ENCODE measurements at regions not wholly inside any gene's neighbourhood (a gene's known extent, or its start where the extent isn't known, plus 50 kb on each side); places are given as distances from the start of the nearest gene placed in this dataset.

- peaks cover 0 to 10% (median 5%) of the 10 kb centered on the region in 3 donors for H3K9me3 ChIP-seq (ENCODE audit: control extremely low read depth in 1 of 3, control insufficient read depth in 2 of 3, insufficient read depth in 1 of 3, low read length in 2 of 3)
- intact Hi-C loops (cut with micrococcal nuclease) = no loop called here
- H4K20me1 ChIP-seq (ENCODE audit: control insufficient read depth, insufficient read depth, low read length, poor library complexity, severe bottlenecking) = no peaks in the 10 kb centered on the region
- POLR2A ChIA-PET = no interaction called here
- H3K27me3 ChIP-seq (replicated peaks in 1 of 4; ENCODE audit: control extremely low read depth in 1 of 4, control insufficient read depth in 3 of 4, insufficient read depth in 4 of 4, low read length in 3 of 4) = no peaks in the 10 kb centered on the region
- no peaks in the 10 kb centered on the region for H3K79me2 ChIP-seq (ENCODE audit: control insufficient read depth, insufficient read depth, low read length)
- TF ChIP-seq, protein P1, sequence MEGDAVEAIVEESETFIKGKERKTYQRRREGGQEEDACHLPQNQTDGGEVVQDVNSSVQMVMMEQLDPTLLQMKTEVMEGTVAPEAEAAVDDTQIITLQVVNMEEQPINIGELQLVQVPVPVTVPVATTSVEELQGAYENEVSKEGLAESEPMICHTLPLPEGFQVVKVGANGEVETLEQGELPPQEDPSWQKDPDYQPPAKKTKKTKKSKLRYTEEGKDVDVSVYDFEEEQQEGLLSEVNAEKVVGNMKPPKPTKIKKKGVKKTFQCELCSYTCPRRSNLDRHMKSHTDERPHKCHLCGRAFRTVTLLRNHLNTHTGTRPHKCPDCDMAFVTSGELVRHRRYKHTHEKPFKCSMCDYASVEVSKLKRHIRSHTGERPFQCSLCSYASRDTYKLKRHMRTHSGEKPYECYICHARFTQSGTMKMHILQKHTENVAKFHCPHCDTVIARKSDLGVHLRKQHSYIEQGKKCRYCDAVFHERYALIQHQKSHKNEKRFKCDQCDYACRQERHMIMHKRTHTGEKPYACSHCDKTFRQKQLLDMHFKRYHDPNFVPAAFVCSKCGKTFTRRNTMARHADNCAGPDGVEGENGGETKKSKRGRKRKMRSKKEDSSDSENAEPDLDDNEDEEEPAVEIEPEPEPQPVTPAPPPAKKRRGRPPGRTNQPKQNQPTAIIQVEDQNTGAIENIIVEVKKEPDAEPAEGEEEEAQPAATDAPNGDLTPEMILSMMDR (IDR thresholded peaks at IDR 0.05) = no peak
- TF ChIP-seq EZH2 (IDR thresholded peaks at IDR 0.05; ENCODE audit: borderline replicate concordance, insufficient read depth, low read depth, low read length, poor library complexity, severe bottlenecking) = no peak
- Mint-ChIP-seq H3K27ac (no peak overlapping the region), H3K9me3 (ENCODE audit: insufficient read depth) (peaks cover 3% of the 10 kb centered on the region), H3K4me1 (no peaks in the 10 kb centered on the region), H3K27me3 (peaks cover 9% of the 10 kb centered on the region), H3K4me3 (no peak overlapping the region)
- H3K4me2 ChIP-seq (replicated peaks; ENCODE audit: low read depth, low read length, poor library complexity, severe bottlenecking) = no peak overlapping the region
- no peak overlapping the region for H2AFZ ChIP-seq (ENCODE audit: insufficient read depth, low read depth, low read length, poor library complexity, severe bottlenecking)
- H3K9ac ChIP-seq (ENCODE audit: low read length) = no peak overlapping the region
- CTCF ChIA-PET = interaction anchor here (0.6 kb wide), 1 partner anchor 24 kb away, joined by 4 read pairs; no protein-coding TSS in a partner anchor
- H3K36me3 ChIP-seq (replicated peaks in 1 of 2; ENCODE audit: control extremely low read depth in 1 of 2, control insufficient read depth in 1 of 2, extremely low read depth in 1 of 2, insufficient read depth in 2 of 2, low read length in 1 of 2) = no peaks in the 10 kb centered on the region
- H3K27ac ChIP-seq (ENCODE audit: low read length in 2 of 2) = no peak overlapping the region
- H3K4me1 ChIP-seq (ENCODE audit: control insufficient read depth in 2 of 2, insufficient read depth in 2 of 2, low read length in 2 of 2) = no peaks in the 10 kb centered on the region
- no CpG with 5 or more reads among the region's 3 CpGs for WGBS (ENCODE audit: insufficient coverage)
- DNase-seq (no peak), ATAC-seq (ENCODE audit: low read depth) (no peak)
- no peak overlapping the region for H3K4me3 ChIP-seq (ENCODE audit: control extremely low read depth in 1 of 5, extremely low read depth in 1 of 5, insufficient read depth in 1 of 5, low read depth in 2 of 5, low read length in 4 of 5)
Measured at GRCh38 chr12:91753649-91754048, 392.0 kb downstream of the BTG1 start.

GRCh38 chr12:91746976-91747375 is 398.7 kb downstream of the BTG1 start:
- Histone ChIP-seq H4K20me1 (ENCODE audit: control insufficient read depth, insufficient read depth, low read length, poor library complexity, severe bottlenecking) (no peaks in the 10 kb centered on the region), H3K36me3 (replicated peaks in 1 of 2; ENCODE audit: control extremely low read depth in 1 of 2, control insufficient read depth in 1 of 2, extremely low read depth in 1 of 2, insufficient read depth in 2 of 2, low read length in 1 of 2) (no peaks in the 10 kb centered on the region), H3K79me2 (ENCODE audit: control insufficient read depth, insufficient read depth, low read length) (no peaks in the 10 kb centered on the region), H3K27me3 (replicated peaks in 1 of 4; ENCODE audit: control extremely low read depth in 1 of 4, control insufficient read depth in 3 of 4, insufficient read depth in 4 of 4, low read length in 3 of 4) (no peaks in the 10 kb centered on the region), H2AFZ (ENCODE audit: insufficient read depth, low read depth, low read length, poor library complexity, severe bottlenecking) (no peak overlapping the region), H3K4me1 (ENCODE audit: control insufficient read depth in 2 of 2, insufficient read depth in 2 of 2, low read length in 2 of 2) (no peaks in the 10 kb centered on the region), H3K9me3 (ENCODE audit: control extremely low read depth in 1 of 3, control insufficient read depth in 2 of 3, insufficient read depth in 1 of 3, low read length in 2 of 3) (peaks cover 0 to 1% (median 0%) of the 10 kb centered on the region in 3 donors), H3K9ac (ENCODE audit: low read length) (no peak overlapping the region), H3K4me2 (replicated peaks; ENCODE audit: low read depth, low read length, poor library complexity, severe bottlenecking) (no peak overlapping the region), H3K4me3 (ENCODE audit: control extremely low read depth in 1 of 5, extremely low read depth in 1 of 5, insufficient read depth in 1 of 5, low read depth in 2 of 5, low read length in 4 of 5) (no peak overlapping the region), H3K27ac (ENCODE audit: low read length in 2 of 2) (no peak overlapping the region)
- Mint-ChIP-seq H3K4me3 (no peak overlapping the region), H3K4me1 (no peaks in the 10 kb centered on the region), H3K27me3 (no peaks in the 10 kb centered on the region), H3K27ac (no peak overlapping the region), H3K9me3 (ENCODE audit: insufficient read depth) (no peaks in the 10 kb centered on the region)
- 90% methylated on average over 1 of the region's 1 CpG for WGBS (ENCODE audit: insufficient coverage)
- DNase-seq = no peak
- intact Hi-C loops (cut with micrococcal nuclease) = no loop called here
- POLR2A ChIA-PET = no interaction called here
- no peak for ATAC-seq (ENCODE audit: low read depth)
- TF ChIP-seq EZH2 (IDR thresholded peaks at IDR 0.05; ENCODE audit: borderline replicate concordance, insufficient read depth, low read depth, low read length, poor library complexity, severe bottlenecking) = no peak
- TF ChIP-seq, protein P1 (IDR thresholded peaks at IDR 0.05) = no peak
- CTCF ChIA-PET = no interaction called here
